HG02943 (cell line): ENCODE measurements at regions not wholly inside any gene's neighbourhood (a gene's known extent, or its start where the extent isn't known, plus 50 kb on each side); places are given as distances from the start of the nearest gene placed in this dataset.
A peak's percentile ranks its signal among the peaks of the same experiment; 100 is the strongest.

Experiments
- ATAC-seq: cut with Tn5 transposase; IDR thresholded peaks from one replicate; pipeline ENCODE4 v1.9.1; 2021; ENCODE audit warnings: mild to moderate bottlenecking, low read depth, moderate library complexity; ENCODE audit not compliant: unreplicated experiment

DNA sequence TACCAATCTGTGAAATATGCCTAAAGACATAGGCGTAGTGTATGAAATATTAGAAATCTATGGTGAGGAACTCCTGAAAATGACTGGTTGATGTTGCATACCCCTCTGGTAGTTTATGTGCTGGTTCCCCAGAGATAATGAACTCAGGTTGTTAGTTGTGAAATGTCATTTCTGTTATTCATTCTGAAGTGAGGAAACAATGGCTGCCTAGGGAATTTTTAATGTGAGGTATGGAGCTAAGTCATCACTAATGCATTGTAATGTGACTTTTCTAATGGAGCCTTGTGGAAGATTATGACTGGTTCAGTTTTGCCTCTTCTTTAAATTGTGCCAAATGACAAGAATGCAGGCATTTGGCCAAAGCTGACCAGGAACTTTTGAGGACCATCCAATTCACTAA lies 61.6 kb upstream of the RAB27B start:
- ATAC-seq: no peak

GRCh38 chr18:54767098-54767497 lies 61.2 kb upstream of the RAB27B start:
- ATAC-seq: no peak

- no peak for ATAC-seq
Observed at GRCh38 chr18:54769526-54770464, 58.5 kb upstream of the RAB27B start.

DNA sequence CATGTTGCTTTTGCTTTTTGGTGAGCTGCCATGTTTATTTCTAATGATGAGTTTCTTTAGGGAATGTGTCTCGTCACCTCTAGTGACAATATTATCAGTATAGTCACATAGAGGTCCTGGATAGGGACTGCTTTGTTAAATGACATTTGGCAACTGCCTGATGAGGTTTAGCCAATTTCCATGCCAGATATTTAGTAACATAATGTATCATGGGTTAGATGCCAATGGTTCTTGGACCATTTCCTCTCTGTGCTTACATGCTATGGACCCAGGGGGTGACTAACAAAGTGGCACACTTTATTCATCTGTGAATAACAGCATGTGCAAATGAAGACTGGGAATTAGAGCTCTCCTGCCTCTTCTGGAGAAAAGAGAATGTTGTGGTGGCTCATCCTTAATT lies 56.2 kb upstream of the RAB27B start:
- no peak for ATAC-seq

DNA sequence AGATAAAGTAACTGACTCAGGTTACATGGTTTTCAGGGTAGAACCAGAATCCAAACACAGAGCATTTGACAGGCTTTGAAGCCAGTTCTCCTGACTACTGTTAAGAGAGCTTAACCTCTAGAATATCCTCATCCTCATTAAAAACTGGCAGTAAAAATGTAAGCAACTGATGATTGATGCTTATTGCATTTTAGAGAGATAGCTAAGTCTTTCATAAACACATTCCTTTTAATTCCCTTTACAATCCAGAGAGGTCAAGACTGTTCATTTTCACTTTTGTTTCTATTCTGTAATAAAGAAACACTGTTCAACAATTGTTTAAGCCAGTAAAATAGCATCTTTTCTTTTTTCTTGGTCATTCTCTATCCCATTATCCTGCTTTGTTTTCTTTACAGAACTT lies 53.9 kb upstream of the RAB27B start:
- no peak for ATAC-seq

DNA sequence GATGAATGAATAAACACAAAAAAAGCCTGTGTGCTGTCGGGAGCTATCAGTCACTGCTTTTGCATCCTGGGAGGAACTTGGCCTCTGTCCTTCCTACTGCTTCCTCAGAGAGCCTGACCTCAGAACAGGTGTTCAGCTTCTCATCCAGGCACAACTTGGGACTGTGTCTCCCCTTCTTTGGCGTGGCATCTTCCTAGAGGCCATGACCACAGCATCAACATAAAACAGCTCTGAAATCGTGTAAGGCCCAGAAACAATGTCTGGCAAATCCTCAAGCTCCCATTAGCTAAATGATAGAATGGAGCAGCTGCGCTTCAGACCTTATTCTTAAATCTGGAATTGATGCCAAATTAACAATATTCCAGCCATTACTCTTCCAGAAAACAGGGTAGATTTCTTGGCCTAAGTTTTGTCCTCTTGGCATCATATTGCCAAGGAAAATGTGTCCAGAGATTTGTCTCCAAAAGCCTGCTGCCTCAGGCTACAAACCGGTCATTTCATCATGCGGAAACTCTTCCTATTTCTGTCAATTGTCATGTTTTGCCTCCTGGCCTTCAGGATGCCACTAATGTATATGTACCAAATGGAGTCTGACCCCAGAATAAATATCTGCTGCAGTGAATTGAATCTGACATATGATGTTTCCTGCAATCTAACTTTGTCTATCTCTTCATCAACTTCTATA lies 53.2 kb upstream of the RAB27B start:
- no peak for ATAC-seq

- no peak for ATAC-seq
Observed at GRCh38 chr18:54775686-54776085, 52.6 kb upstream of the RAB27B start.

DNA sequence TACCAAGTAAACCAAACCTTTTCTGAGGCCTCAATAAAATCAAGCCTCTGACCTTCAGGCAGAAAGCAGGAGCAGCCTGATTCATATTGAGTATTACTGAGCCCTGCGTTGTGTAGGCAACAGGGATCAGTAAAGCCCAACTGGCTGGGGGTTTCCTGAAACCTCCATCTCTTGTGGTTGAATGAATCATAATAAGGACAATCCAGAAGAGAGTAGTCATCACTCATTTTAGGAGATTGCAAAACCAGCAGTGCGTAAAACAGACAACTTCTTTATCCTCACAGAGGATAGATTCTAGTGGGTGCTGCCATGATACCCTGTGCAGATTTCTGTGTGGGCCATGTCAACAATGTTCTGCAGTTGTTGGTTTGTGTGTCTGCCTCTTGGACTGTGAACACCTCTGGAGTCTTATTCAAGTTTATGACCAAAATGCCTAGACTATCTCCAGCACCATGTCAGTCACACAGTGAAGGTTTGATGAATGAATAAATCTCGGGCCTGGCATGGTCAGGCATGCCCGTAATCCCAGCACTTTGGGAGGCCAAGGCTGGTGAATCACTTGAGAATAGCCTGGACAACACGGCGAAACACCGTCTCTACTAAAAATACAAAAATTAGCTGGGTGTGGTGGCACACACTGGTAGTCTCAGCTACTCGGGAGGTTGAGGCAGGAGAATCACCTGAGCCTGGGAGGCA lies 51.8 kb upstream of the RAB27B start:
- peak; percentile 58 for ATAC-seq

DNA sequence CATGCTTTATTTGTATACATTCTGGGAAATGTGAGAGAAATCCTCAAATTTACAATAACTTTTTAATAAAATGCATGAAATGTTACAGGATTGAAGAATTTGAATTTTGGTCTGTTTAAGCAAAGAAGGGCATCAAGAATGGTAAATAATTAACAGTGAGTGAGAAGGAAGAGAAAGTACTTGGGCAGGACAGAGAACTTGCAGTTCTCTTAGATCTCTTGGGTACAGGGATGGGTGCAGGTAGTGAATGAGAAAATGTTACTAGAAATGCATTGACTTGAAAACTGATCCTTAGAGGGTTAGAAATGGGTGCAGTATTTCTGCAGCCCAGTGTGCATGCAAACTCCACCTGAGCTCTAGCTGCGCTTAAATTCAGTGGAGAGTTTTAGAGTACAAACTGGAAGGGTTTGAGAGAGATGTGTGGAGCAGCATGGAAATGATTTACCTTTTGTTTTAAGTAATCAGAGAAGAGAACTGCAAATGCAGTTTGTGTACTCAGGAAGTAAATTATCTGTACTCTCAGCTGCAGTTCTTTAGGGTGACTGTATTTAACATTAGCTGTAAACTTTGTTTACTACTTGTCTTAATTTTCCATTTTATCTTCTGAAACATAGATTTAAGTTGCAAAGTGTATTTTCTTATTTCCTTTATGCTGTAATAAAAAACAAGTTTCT lies 51.0 kb upstream of the RAB27B start:
- ATAC-seq: peak; percentile 71

GRCh38 chr18:54777989-54778388 lies 50.3 kb upstream of the RAB27B start:
- ATAC-seq: no peak
